ENCODE measurements at regions not wholly inside any gene's neighbourhood (a gene's known extent, or its start where the extent isn't known, plus 50 kb on each side); places are given as distances from the start of the nearest gene placed in this dataset.
A peak's percentile ranks its signal among the peaks of the same experiment; 100 is the strongest.

GRCh38 chr4:59060895-59061294, 1950.7 kb upstream of the IGFBP7 start:
- Histone ChIP-seq H4K20me1 (ENCODE audit: low read length) (no peaks in the 10 kb centered on the region), H3K36me3 (ENCODE audit: low read depth, low read length) (no peaks in the 10 kb centered on the region), H3K4me3 (ENCODE audit: low read length) (no peak overlapping the region), H3K79me2 (ENCODE audit: low read length) (no peaks in the 10 kb centered on the region), H3K4me1 (ENCODE audit: insufficient read depth, low read length) (peaks cover 16% of the 10 kb centered on the region), H3K9ac (ENCODE audit: low read length) (no peak overlapping the region), H3K27me3 (ENCODE audit: low read length) (no peaks in the 10 kb centered on the region), H3K4me2 (ENCODE audit: low read length) (no peak overlapping the region), H2AFZ (ENCODE audit: low read length) (no peak overlapping the region), H3K9me3 (ENCODE audit: low read length) (no peaks in the 10 kb centered on the region), H3F3A (ENCODE audit: low read length, unreplicated experiment) (no peaks in the 10 kb centered on the region), H3K9me2 (replicated peaks; ENCODE audit: low read length) (no peaks in the 10 kb centered on the region), H3K27ac (ENCODE audit: low read length) (no peak overlapping the region)
- TF ChIP-seq EZH2phosphoT487 (IDR thresholded peaks at IDR 0.05; ENCODE audit: borderline replicate concordance, low read length) = no peak
- TF ChIP-seq, protein P1, sequence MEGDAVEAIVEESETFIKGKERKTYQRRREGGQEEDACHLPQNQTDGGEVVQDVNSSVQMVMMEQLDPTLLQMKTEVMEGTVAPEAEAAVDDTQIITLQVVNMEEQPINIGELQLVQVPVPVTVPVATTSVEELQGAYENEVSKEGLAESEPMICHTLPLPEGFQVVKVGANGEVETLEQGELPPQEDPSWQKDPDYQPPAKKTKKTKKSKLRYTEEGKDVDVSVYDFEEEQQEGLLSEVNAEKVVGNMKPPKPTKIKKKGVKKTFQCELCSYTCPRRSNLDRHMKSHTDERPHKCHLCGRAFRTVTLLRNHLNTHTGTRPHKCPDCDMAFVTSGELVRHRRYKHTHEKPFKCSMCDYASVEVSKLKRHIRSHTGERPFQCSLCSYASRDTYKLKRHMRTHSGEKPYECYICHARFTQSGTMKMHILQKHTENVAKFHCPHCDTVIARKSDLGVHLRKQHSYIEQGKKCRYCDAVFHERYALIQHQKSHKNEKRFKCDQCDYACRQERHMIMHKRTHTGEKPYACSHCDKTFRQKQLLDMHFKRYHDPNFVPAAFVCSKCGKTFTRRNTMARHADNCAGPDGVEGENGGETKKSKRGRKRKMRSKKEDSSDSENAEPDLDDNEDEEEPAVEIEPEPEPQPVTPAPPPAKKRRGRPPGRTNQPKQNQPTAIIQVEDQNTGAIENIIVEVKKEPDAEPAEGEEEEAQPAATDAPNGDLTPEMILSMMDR (conservative IDR thresholded peaks at IDR 0.05; ENCODE audit: low read depth, low read length) = peak; percentile 22; the same call in 1 of the 2 replicates
- POLR2A ChIA-PET (ENCODE audit: unreplicated experiment) = no interaction called here
- BruUV-seq (replicated peaks) = no TSS peak
- CTCF ChIA-PET = no interaction called here
- intact Hi-C loops (cut with micrococcal nuclease) = no loop called here
- peak; percentile 23 for DNase-seq
- no peak for ATAC-seq

- Histone ChIP-seq H3K27me3 (ENCODE audit: low read length) (no peaks in the 10 kb centered on the region), H3K79me2 (ENCODE audit: low read length) (no peaks in the 10 kb centered on the region), H3K4me2 (ENCODE audit: low read length) (no peak overlapping the region), H3K9me2 (replicated peaks; ENCODE audit: low read length) (no peaks in the 10 kb centered on the region), H3K9me3 (ENCODE audit: low read length) (no peaks in the 10 kb centered on the region), H4K20me1 (ENCODE audit: low read length) (no peaks in the 10 kb centered on the region), H3K4me1 (ENCODE audit: insufficient read depth, low read length) (peaks cover 8% of the 10 kb centered on the region), H2AFZ (ENCODE audit: low read length) (no peak overlapping the region), H3K9ac (ENCODE audit: low read length) (no peak overlapping the region), H3K4me3 (ENCODE audit: low read length) (no peak overlapping the region), H3K36me3 (ENCODE audit: low read depth, low read length) (no peaks in the 10 kb centered on the region), H3F3A (ENCODE audit: low read length, unreplicated experiment) (no peaks in the 10 kb centered on the region), H3K27ac (ENCODE audit: low read length) (no peak overlapping the region)
- CTCF ChIA-PET = no interaction called here
- DNase-seq = no peak
- BruUV-seq (replicated peaks) = no TSS peak
- intact Hi-C loops (cut with micrococcal nuclease) = no loop called here
- POLR2A ChIA-PET (ENCODE audit: unreplicated experiment) = no interaction called here
- ATAC-seq = no peak
- TF ChIP-seq, protein P1 (conservative IDR thresholded peaks at IDR 0.05; ENCODE audit: low read depth, low read length) = no peak
- TF ChIP-seq EZH2 (IDR thresholded peaks at IDR 0.05; ENCODE audit: low read length, unreplicated experiment) = no peak
These were observed 1953.0 kb upstream of the IGFBP7 start for GRCh38 chr4:59063015-59063720.

- POLR2A ChIA-PET (ENCODE audit: unreplicated experiment) = no interaction called here
- no peak overlapping the region for H3K9ac ChIP-seq (ENCODE audit: low read length)
- no peaks in the 10 kb centered on the region for H3K4me1 ChIP-seq (ENCODE audit: insufficient read depth, low read length)
- no peak overlapping the region for H3K4me2 ChIP-seq (ENCODE audit: low read length)
- TF ChIP-seq, protein P1 (conservative IDR thresholded peaks at IDR 0.05; ENCODE audit: low read depth, low read length) = no peak
- TF ChIP-seq EZH2 (IDR thresholded peaks at IDR 0.05; ENCODE audit: low read length, unreplicated experiment) (no peak), EZH2phosphoT487 (IDR thresholded peaks at IDR 0.05; ENCODE audit: borderline replicate concordance, low read length) (no peak)
- no TSS peak for BruUV-seq (replicated peaks)
- no peaks in the 10 kb centered on the region for H3K36me3 ChIP-seq (ENCODE audit: low read depth, low read length)
- H2AFZ ChIP-seq (ENCODE audit: low read length) = no peak overlapping the region
- no peaks in the 10 kb centered on the region for H3F3A ChIP-seq (ENCODE audit: low read length, unreplicated experiment)
- CTCF ChIA-PET = no interaction called here
- intact Hi-C loops (cut with micrococcal nuclease) = no loop called here
- H3K4me3 ChIP-seq (ENCODE audit: low read length) = no peak overlapping the region
- no peaks in the 10 kb centered on the region for H3K79me2 ChIP-seq (ENCODE audit: low read length)
- no peak overlapping the region for H3K27ac ChIP-seq (ENCODE audit: low read length)
- no peak for ATAC-seq
- no peaks in the 10 kb centered on the region for H3K27me3 ChIP-seq (ENCODE audit: low read length)
- H4K20me1 ChIP-seq (ENCODE audit: low read length) = no peaks in the 10 kb centered on the region
- H3K9me3 ChIP-seq (ENCODE audit: low read length) = no peaks in the 10 kb centered on the region
- no peak for DNase-seq
- H3K9me2 ChIP-seq (replicated peaks; ENCODE audit: low read length) = no peaks in the 10 kb centered on the region
These were observed 1958.7 kb upstream of the IGFBP7 start for GRCh38 chr4:59068722-59069418.

All from PC-3 (cell line).